H1 (cell line): ENCODE measurements at regions not wholly inside any gene's neighbourhood (a gene's known extent, or its start where the extent isn't known, plus 50 kb on each side); places are given as distances from the start of the nearest gene placed in this dataset.

Source experiments
- CTCF ChIA-PET: fragments of 300-600 bp; sonication (Branson Sonifier 250); formaldehyde crosslinking; loops from one replicate; lab custom pipeline; 2021; ENCODE audit not compliant: partially characterized antibody; lab: Charles Lee
- POLR2A ChIA-PET: fragments of 300-600 bp; sonication (Branson Sonifier 250); formaldehyde crosslinking; loops from one replicate; lab custom pipeline; 2021; ENCODE audit warnings: inconsistent platforms; ENCODE audit not compliant: partially characterized antibody; lab: Charles Lee
- DNase-seq, 2 experiments: peaks; one replicate each; pipeline versions ENCODE4 v3.0.0 to v3.0.0-alpha.2; 2010 to 2022; ENCODE audit warnings: low spot score in 2 of 2, low read depth in 1 of 2, mixed read lengths in 1 of 2
- FAIRE-seq: peaks from 2 replicates; lab custom pipeline; 2011; peaks lifted over from hg19 to GRCh38; lab: Jason Lieb, UNC
- H2AFZ ChIP-seq: 2 replicates; pipeline ENCODE4 v1.8.1; 2012; ENCODE audit warnings: low read length, inconsistent platforms
- H2AK5ac ChIP-seq: 2 replicates; pipeline ENCODE4 v1.6.1; 2013; ENCODE audit warnings: low read depth, low read length
- H2BK120ac ChIP-seq: replicated peaks from 2 replicates; pipeline ENCODE3; 2013; ENCODE audit warnings: low read depth, low read length, inconsistent platforms
- H2BK12ac ChIP-seq: 2 replicates; pipeline ENCODE4 v1.6.1; 2013; ENCODE audit warnings: low read depth, low read length
- H2BK15ac ChIP-seq: 2 replicates; pipeline ENCODE4 v1.6.1; 2013; ENCODE audit warnings: low read length
- H2BK20ac ChIP-seq: 2 replicates; pipeline ENCODE4 v1.6.1; 2013; ENCODE audit warnings: low read length
- H2BK5ac ChIP-seq: 2 replicates; pipeline ENCODE4 v1.6.1; 2013; ENCODE audit warnings: low read depth, low read length
- H3K14ac ChIP-seq: 2 replicates; pipeline ENCODE4 v1.6.1; 2013; ENCODE audit warnings: inconsistent platforms; ENCODE audit not compliant: insufficient read length
- H3K18ac ChIP-seq: 2 replicates; pipeline ENCODE4 v1.6.1; 2013; ENCODE audit warnings: low read length; ENCODE audit errors: extremely low read depth
- H3K23ac ChIP-seq: 2 replicates; pipeline ENCODE4 v1.6.1; 2013; ENCODE audit warnings: inconsistent platforms; ENCODE audit not compliant: insufficient read length
- H3K23me2 ChIP-seq: 2 replicates; pipeline ENCODE4 v1.6.1; 2013; ENCODE audit warnings: low read depth, low read length
- H3K27ac ChIP-seq: 2 replicates; pipeline ENCODE4 v1.6.1; 2011; ENCODE audit warnings: low read depth, low read length, inconsistent platforms
- H3K27me3 ChIP-seq, 4 experiments: replicated peaks in 1 of 4; 1 replicate in 1 of 4; 2 replicates in 3 of 4; pipeline versions ENCODE4 v1.6.1 to v1.8.1; 2011 to 2013; ENCODE audit warnings: low read length in 3 of 4, mild to moderate bottlenecking in 3 of 4, inconsistent platforms in 2 of 4, mixed read lengths in 2 of 4, moderate library complexity in 1 of 4; ENCODE audit not compliant: control insufficient read depth in 3 of 4, insufficient read depth in 3 of 4; ENCODE audit errors: extremely low read depth in 1 of 4
- H3K36me3 ChIP-seq, 4 experiments: 2 replicates each; pipeline versions ENCODE4 v1.6.1 to v1.8.1; 2011 to 2013; ENCODE audit warnings: mild to moderate bottlenecking in 4 of 4, low read length in 3 of 4, moderate library complexity in 2 of 4, control low read depth in 1 of 4, inconsistent platforms in 1 of 4; ENCODE audit not compliant: insufficient read depth in 4 of 4, control insufficient read depth in 2 of 4
- H3K4ac ChIP-seq: replicated peaks from 2 replicates; pipeline ENCODE3; 2013; ENCODE audit warnings: low read length, low read depth, mixed read lengths, inconsistent platforms; ENCODE audit not compliant: insufficient read length
- H3K4me1 ChIP-seq, 4 experiments: replicated peaks in 1 of 4; 1 replicate in 1 of 4; 2 replicates in 3 of 4; pipeline versions ENCODE4 v1.6.1 to v1.8.1; 2011 to 2013; ENCODE audit warnings: low read length in 3 of 4, inconsistent platforms in 2 of 4, mixed read lengths in 1 of 4; ENCODE audit not compliant: insufficient read depth in 4 of 4, control insufficient read depth in 3 of 4
- H3K4me2 ChIP-seq, 2 experiments: 2 replicates each; pipeline versions ENCODE4 v1.6.1 to v1.8.1; 2011 to 2013; ENCODE audit warnings: low read depth in 2 of 2, low read length in 2 of 2, control low read depth in 1 of 2, inconsistent platforms in 1 of 2, mild to moderate bottlenecking in 1 of 2; ENCODE audit not compliant: insufficient read depth in 1 of 2
- H3K4me3 ChIP-seq, 4 experiments: fragments of 200-600, 300-600 bp in 1 of 4; sonication (generic), shearing (Covaris generic), sonication (Bioruptor Twin) in 1 of 4; 2 replicates each; pipeline versions ENCODE4 v1.5.1 to v1.8.1; 2011 to 2016; ENCODE audit warnings: low read length in 4 of 4, low read depth in 3 of 4, control low read depth in 2 of 4, inconsistent platforms in 2 of 4, mild to moderate bottlenecking in 2 of 4, mixed read lengths in 1 of 4, moderate library complexity in 1 of 4; ENCODE audit not compliant: insufficient read depth in 2 of 4; ENCODE audit errors: extremely low read depth in 1 of 4
- H3K56ac ChIP-seq: replicated peaks from 2 replicates; pipeline ENCODE3; 2013; ENCODE audit warnings: low read depth, mild to moderate bottlenecking, mixed read lengths, low read length, inconsistent platforms; ENCODE audit not compliant: insufficient read length
- H3K79me1 ChIP-seq: 2 replicates; pipeline ENCODE4 v1.6.1; 2013; ENCODE audit warnings: low read depth, low read length, control low read depth
- H3K79me2 ChIP-seq, 2 experiments: 2 replicates each; pipeline versions ENCODE4 v1.6.1 to v1.8.1; 2012 to 2013; ENCODE audit warnings: low read length in 2 of 2, mild to moderate bottlenecking in 2 of 2, inconsistent platforms in 1 of 2; ENCODE audit not compliant: insufficient read depth in 2 of 2, control insufficient read depth in 1 of 2
- H3K9ac ChIP-seq, 4 experiments: replicated peaks in 1 of 4; 1 replicate in 1 of 4; 2 replicates in 3 of 4; pipeline versions ENCODE4 v1.6.1 to v1.8.1; 2011 to 2013; ENCODE audit warnings: low read depth in 3 of 4, low read length in 3 of 4, control low read depth in 2 of 4, mild to moderate bottlenecking in 2 of 4, moderate library complexity in 2 of 4, inconsistent platforms in 1 of 4; ENCODE audit errors: extremely low read depth in 1 of 4
- H3K9me3 ChIP-seq, 2 experiments: 2 replicates each; pipeline versions ENCODE4 v1.6.1 to v1.8.1; 2012 to 2013; ENCODE audit warnings: mild to moderate bottlenecking in 2 of 2, moderate library complexity in 2 of 2, control low read depth in 1 of 2, inconsistent platforms in 1 of 2, low read depth in 1 of 2, low read length in 1 of 2, mixed read lengths in 1 of 2; ENCODE audit not compliant: insufficient read depth in 2 of 2
- H4K20me1 ChIP-seq, 2 experiments: replicated peaks in 1 of 2; 2 replicates each; pipeline versions ENCODE3 to v1.8.1; 2011 to 2013; ENCODE audit warnings: inconsistent platforms in 2 of 2, low read length in 2 of 2, mild to moderate bottlenecking in 1 of 2; ENCODE audit not compliant: insufficient read depth in 2 of 2, control insufficient read depth in 1 of 2
- H4K5ac ChIP-seq: 2 replicates; pipeline ENCODE4 v1.6.1; 2013; ENCODE audit warnings: low read length, low read depth, mixed read lengths, inconsistent platforms; ENCODE audit not compliant: insufficient read length
- H4K8ac ChIP-seq: 2 replicates; pipeline ENCODE4 v1.8.0; 2013; ENCODE audit warnings: mild to moderate bottlenecking, moderate library complexity, low read length, inconsistent platforms; ENCODE audit not compliant: insufficient read depth; ENCODE audit errors: extremely low read depth
- H4K91ac ChIP-seq: replicated peaks from 2 replicates; pipeline ENCODE3; 2013; ENCODE audit warnings: low read length, mixed read lengths, inconsistent platforms; ENCODE audit not compliant: insufficient read length
- EP300 ChIP-seq, 2 experiments: IDR thresholded peaks; 1 replicate in 1 of 2; 2 replicates in 1 of 2; pipeline ENCODE4 v1.6.1; 2011 to 2012; ENCODE audit warnings: low read depth in 2 of 2, low read length in 2 of 2, mild to moderate bottlenecking in 2 of 2, borderline replicate concordance in 1 of 2, inconsistent platforms in 1 of 2, moderate library complexity in 1 of 2
- FOSL1 ChIP-seq: IDR thresholded peaks from 2 replicates; pipeline ENCODE4 v1.6.1; 2011; ENCODE audit warnings: mild to moderate bottlenecking, low read depth, low read length, moderate library complexity; ENCODE audit not compliant: insufficient read depth
- JUND ChIP-seq: IDR thresholded peaks from 2 replicates; pipeline ENCODE4 v1.6.1; 2011; ENCODE audit warnings: mild to moderate bottlenecking, improper control_type of control experiment, low read length
- KDM5A ChIP-seq: fragments of 200-600 bp; IDR thresholded peaks from 2 replicates; pipeline ENCODE4 v1.7.1; 2012; ENCODE audit warnings: mild to moderate bottlenecking, low read length, inconsistent platforms, mixed read lengths
- NANOG ChIP-seq: IDR thresholded peaks from 2 replicates; pipeline ENCODE4 v1.6.1; 2011; ENCODE audit warnings: low read length, low read depth, mild to moderate bottlenecking, inconsistent platforms; ENCODE audit not compliant: insufficient read depth, poor library complexity, severe bottlenecking
- PHF8 ChIP-seq: fragments of 200-600 bp; sonication (generic); conservative IDR thresholded peaks from 2 replicates; pipeline ENCODE4 v1.7.1; 2012; ENCODE audit warnings: low read depth, mild to moderate bottlenecking, inconsistent platforms, low read length, moderate library complexity
- RNF2 ChIP-seq: fragments of 200-900, 300-1000 bp; sonication (generic); IDR thresholded peaks from 2 replicates; pipeline ENCODE4 v1.7.1; 2016; ENCODE audit warnings: borderline replicate concordance, low read depth, mild to moderate bottlenecking, antibody characterized with exemption, low read length; ENCODE audit not compliant: poor library complexity, severe bottlenecking; ENCODE audit errors: missing control alignments
- TAF1 ChIP-seq: IDR thresholded peaks from 2 replicates; pipeline ENCODE4 v1.6.1; 2011; ENCODE audit warnings: mild to moderate bottlenecking, low read depth, low read length
- whole genome bisulfite sequencing, 2 experiments: shearing (Covaris generic) in 1 of 2; methylation state at CpG; one replicate each; pipeline versions ENCODE4 v1.1.6 to v1.1.7; 2013 to 2015; ENCODE audit warnings: low lambda C conversion rate in 2 of 2, mixed read lengths in 2 of 2, inconsistent platforms in 1 of 2, low coverage in 1 of 2, missing lambda C conversion rate in 1 of 2; ENCODE audit not compliant: insufficient replicate concordance in 2 of 2, insufficient coverage in 1 of 2, insufficient read length in 1 of 2; ENCODE audit errors: extremely low coverage in 1 of 2, missing lambda C conversion rate in 1 of 2; 5-methylcytosine and 5-hydroxymethylcytosine counted together

GRCh38 chr2:151097895-151098294 lies 163.8 kb downstream of the RBM43 start:
- Histone ChIP-seq H3K79me2 (no peaks in the 10 kb centered on the region), H4K8ac (no peak overlapping the region), H3K27ac (no peak overlapping the region), H3K18ac (no peak overlapping the region), H4K20me1 (no peaks in the 10 kb centered on the region), H4K5ac (no peak overlapping the region), H3K4me2 (no peak overlapping the region), H3K4ac (no peak overlapping the region), H3K27me3 (no peaks in the 10 kb centered on the region), H3K4me3 (no peak overlapping the region), H4K91ac (no peak overlapping the region), H3K23ac (no peak overlapping the region), H2BK12ac (no peak overlapping the region), H3K23me2 (no peaks in the 10 kb centered on the region), H3K9me3 (no peaks in the 10 kb centered on the region), H3K4me1 (no peaks in the 10 kb centered on the region), H3K36me3 (no peaks in the 10 kb centered on the region), H3K79me1 (no peaks in the 10 kb centered on the region), H2BK5ac (no peak overlapping the region), H3K9ac (no peak overlapping the region), H2AK5ac (no peak overlapping the region), H2BK15ac (no peak overlapping the region), H3K56ac (no peak overlapping the region), H2AFZ (no peak overlapping the region), H3K14ac (no peak overlapping the region), H2BK120ac (no peak overlapping the region), H2BK20ac (no peak overlapping the region)
- ChIA-PET POLR2A (no interaction called here), CTCF (interaction anchor here (1.2 kb wide), 1 partner anchor 9 kb away, joined by 3 read pairs; no protein-coding TSS in a partner anchor)
- WGBS, 2 experiments, result 94% methylated on average over 4 of the region's 4 CpGs; no CpG with 5 or more reads in 1 of the 2 experiments
- DNase-seq (no peak), FAIRE-seq (no peak)
- no peak for TF ChIP-seq FOSL1
- TF ChIP-seq NANOG, result no peak
- TF ChIP-seq JUND, result no peak
- no peak for TF ChIP-seq KDM5A
- TF ChIP-seq EP300 (IDR thresholded peaks at IDR 0.05; ENCODE audit: borderline replicate concordance in 1 of 2, low read depth in 2 of 2, low read length in 2 of 2), result no peak
- TF ChIP-seq RNF2, result no peak
- no peak for TF ChIP-seq PHF8
- TF ChIP-seq TAF1, result no peak
